ENCODE measurements at regions not wholly inside any gene's neighbourhood (a gene's known extent, or its start where the extent isn't known, plus 50 kb on each side); places are given as distances from the start of the nearest gene placed in this dataset.

DNA sequence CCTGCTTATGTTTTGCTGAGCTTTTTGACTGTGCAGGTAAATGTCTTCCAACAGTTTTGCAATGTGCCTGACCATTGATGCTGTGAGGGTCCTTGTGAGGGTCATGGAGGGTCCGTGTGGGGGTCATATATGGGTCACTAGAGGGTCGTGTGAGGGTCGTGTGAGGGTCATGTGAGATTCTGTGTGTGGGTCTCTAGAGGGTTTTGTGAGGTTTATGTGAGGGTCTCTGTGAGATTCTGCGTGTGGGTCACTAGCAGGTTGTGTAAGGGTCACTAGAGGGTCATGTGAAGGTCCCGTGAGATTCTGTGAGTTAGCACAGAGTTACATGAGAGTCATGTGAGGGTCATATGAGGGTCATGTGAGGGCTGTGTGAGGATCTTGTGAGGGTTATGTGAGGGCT lies 263.9 kb upstream of the B3GAT1 start:
- Histone ChIP-seq H3K36me3 (no peaks in the 10 kb centered on the region), H3K4me3 (no peak overlapping the region), H3K9me3 (replicated peaks) (no peaks in the 10 kb centered on the region), H3K27me3 (replicated peaks) (no peaks in the 10 kb centered on the region), H3K27ac (no peak overlapping the region), H3K4me1 (replicated peaks) (no peaks in the 10 kb centered on the region)
- no peak for DNase-seq (ENCODE audit: low read depth in 1 of 2, low spot score in 2 of 2)

DNA sequence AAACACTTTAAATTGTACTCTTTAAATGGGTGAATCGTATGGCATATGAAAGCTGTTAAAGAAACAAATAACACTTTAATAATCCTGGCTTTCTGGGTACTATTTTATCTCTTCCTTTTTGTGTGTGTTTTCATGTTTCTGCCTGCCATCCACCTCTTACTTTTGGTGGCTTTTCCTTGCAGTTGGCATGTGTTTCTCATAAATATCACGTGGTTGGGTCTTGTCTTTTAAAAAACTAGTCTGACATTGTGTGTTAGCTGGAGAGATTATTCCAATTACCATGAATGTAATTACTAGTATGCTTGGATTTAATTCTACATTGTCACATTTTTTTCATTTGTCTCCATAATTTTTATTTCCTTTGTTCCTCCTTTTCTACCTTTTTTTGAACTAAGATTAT lies 262.9 kb upstream of the B3GAT1 start:
- no peak overlapping the region for H3K27ac ChIP-seq
- no peak for DNase-seq (ENCODE audit: low read depth in 1 of 2, low spot score in 2 of 2)
- no peaks in the 10 kb centered on the region for H3K27me3 ChIP-seq (replicated peaks)
- H3K36me3 ChIP-seq, result no peaks in the 10 kb centered on the region
- H3K4me1 ChIP-seq (replicated peaks), result no peaks in the 10 kb centered on the region
- no peak overlapping the region for H3K4me3 ChIP-seq
- H3K9me3 ChIP-seq (replicated peaks), result no peaks in the 10 kb centered on the region

DNA sequence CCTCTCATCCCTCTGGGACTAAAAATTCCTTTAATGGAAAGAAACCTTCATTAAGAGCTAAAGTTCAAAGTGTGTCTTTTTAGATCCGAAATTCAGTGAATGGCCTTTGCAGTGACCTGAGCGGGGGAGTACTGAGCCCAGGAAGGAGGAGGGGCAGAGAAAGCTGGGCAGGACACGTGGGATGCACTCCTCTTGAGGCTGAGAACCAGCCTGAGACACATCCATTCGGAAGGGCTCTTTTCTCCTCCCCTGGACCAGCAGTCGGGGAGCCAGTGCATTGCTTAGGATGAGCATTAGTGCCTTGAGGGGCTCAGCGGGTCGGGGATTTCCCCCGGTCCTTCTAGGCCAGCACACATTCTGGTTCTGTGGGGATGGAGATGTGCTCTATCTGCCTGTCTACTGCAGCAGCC lies 258.9 kb upstream of the B3GAT1 start:
- no peaks in the 10 kb centered on the region for H3K9me3 ChIP-seq (replicated peaks)

DNA sequence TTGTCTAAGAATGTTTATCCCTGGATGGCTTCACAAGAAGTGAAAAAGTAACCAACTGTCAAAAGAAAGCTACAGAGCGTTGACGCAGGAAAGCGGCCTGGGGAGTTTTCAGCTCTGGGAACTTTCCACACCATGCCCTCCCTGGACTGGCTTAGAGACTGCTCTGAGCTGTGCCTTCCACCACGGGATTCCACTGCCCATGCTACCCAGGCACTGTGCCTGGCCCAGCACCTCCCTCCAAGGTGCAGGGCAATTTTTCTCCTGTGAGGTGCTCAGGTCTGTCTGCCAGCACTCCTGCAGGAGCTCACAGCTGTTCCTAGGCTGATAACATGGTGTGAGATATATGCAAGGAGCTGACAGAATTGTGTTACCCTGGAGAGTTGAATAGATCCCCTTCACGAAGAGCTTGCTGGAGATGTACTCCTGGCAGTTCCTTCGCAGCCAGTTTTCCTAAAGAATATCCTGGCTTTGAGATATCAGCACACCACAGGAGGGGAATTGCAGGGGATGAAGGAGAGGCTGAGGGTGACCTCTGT lies 258.3 kb upstream of the B3GAT1 start:
- no peaks in the 10 kb centered on the region for H3K36me3 ChIP-seq
- H3K4me3 ChIP-seq, result no peak overlapping the region
- DNase-seq (ENCODE audit: low read depth in 1 of 2, low spot score in 2 of 2), result no peak
- H3K27me3 ChIP-seq (replicated peaks), result no peaks in the 10 kb centered on the region
- H3K4me1 ChIP-seq (replicated peaks), result no peaks in the 10 kb centered on the region
- H3K9me3 ChIP-seq (replicated peaks), result no peaks in the 10 kb centered on the region
- H3K27ac ChIP-seq, result no peak overlapping the region

More for the DNA sequence above, 258.9 kb upstream of the B3GAT1 start:
- Histone ChIP-seq H3K4me1 (replicated peaks) (no peaks in the 10 kb centered on the region), H3K27me3 (replicated peaks) (no peaks in the 10 kb centered on the region), H3K36me3 (no peaks in the 10 kb centered on the region), H3K27ac (no peak overlapping the region), H3K4me3 (no peak overlapping the region)
- DNase-seq (ENCODE audit: low read depth in 1 of 2, low spot score in 2 of 2), result no peak

DNA sequence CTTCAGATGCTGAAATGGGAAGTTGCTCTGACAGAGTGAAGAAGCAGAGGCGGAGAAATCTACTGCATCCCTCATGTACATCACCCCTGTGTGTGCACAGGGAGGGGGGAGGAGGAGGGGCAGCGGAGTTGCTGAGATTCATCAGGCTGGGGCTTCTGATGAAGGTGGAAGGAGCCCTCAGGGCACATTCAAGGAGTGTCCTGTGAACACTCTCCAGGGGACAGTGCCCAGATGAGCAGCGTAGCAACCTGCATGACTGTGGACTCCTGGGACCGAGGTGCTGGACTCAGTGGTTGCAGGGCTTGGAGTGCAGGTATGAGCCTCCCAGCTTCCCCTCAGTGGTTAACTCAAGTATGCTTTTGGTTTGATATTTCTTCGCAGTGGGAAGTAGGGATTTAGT lies 257.8 kb upstream of the B3GAT1 start:
- no peak overlapping the region for H3K27ac ChIP-seq
- no peak overlapping the region for H3K4me3 ChIP-seq
- H3K9me3 ChIP-seq (replicated peaks), result no peaks in the 10 kb centered on the region
- no peak for DNase-seq (ENCODE audit: low read depth in 1 of 2, low spot score in 2 of 2)
- no peaks in the 10 kb centered on the region for H3K4me1 ChIP-seq (replicated peaks)
- no peaks in the 10 kb centered on the region for H3K27me3 ChIP-seq (replicated peaks)
- H3K36me3 ChIP-seq, result no peaks in the 10 kb centered on the region

DNA sequence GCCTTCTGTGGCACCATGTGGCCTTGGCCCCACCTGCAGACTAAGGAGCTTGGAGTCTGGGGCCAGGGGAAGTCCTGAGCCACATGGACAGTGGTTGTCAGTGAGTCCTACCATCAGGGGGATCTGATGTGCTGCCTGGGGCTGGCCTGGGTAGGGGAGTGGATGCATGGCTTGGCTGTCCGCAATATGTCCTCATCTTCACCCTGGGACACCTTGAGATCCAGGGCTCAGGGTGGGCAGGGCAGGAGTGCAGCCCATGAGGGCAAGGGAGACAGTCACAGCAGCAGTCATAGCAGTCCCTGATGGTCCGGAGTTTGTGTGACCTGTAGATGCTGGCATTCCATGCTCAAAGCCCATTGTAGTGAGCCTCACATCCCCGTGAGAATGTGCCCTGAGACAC lies 256.8 kb upstream of the B3GAT1 start:
- no peaks in the 10 kb centered on the region for H3K4me1 ChIP-seq (replicated peaks)
- H3K9me3 ChIP-seq (replicated peaks), result no peaks in the 10 kb centered on the region
- no peak overlapping the region for H3K4me3 ChIP-seq
- H3K36me3 ChIP-seq, result no peaks in the 10 kb centered on the region
- no peak for DNase-seq (ENCODE audit: low read depth in 1 of 2, low spot score in 2 of 2)
- no peaks in the 10 kb centered on the region for H3K27me3 ChIP-seq (replicated peaks)
- H3K27ac ChIP-seq, result no peak overlapping the region

DNA sequence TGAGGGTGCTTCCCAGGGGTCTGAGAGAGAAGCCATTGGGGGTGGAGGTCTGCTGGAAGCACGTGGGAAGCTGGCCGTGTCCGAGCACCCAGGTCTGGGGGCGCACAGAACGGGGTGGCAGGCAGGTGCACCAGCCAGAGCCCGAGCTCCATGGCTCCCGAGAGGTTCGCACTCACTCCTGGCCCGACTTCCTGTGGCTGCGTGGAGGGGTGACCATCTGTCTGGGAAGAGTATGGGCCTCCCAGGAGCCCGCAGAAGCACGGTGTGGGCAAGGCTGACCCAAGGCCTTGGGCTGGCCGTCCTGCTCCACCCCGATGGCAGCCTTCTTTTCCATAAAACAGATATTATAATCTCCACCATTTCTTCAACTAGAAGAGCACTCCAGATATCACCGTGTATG lies 256.0 kb upstream of the B3GAT1 start:
- Histone ChIP-seq H3K36me3 (no peaks in the 10 kb centered on the region), H3K27ac (no peak overlapping the region), H3K27me3 (replicated peaks) (no peaks in the 10 kb centered on the region), H3K4me1 (replicated peaks) (no peaks in the 10 kb centered on the region), H3K4me3 (no peak overlapping the region), H3K9me3 (replicated peaks) (no peaks in the 10 kb centered on the region)
- DNase-seq (ENCODE audit: low read depth in 1 of 2, low spot score in 2 of 2), result no peak

DNA sequence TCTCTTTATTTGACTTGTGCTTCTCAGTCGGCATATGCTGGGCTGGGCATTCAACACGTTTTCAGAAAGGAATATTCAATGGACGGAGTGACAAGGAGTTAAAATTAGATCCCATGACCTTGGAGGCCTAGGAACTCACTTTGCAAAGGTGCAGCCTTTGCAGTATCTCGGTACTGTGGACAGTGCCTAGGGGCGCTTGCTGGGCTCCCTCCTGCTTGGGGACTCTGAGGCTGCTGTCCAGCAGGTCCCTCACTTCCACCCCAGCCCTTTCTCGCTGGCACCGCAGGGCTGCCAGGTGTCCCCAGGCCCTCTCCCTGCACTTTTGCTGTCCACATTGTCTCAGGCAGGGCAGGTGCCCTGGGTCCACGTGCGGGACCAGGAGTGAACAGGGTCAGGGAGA lies 255.5 kb upstream of the B3GAT1 start:
- Histone ChIP-seq H3K36me3 (no peaks in the 10 kb centered on the region), H3K4me3 (no peak overlapping the region), H3K27ac (no peak overlapping the region), H3K9me3 (replicated peaks) (no peaks in the 10 kb centered on the region), H3K27me3 (replicated peaks) (no peaks in the 10 kb centered on the region), H3K4me1 (replicated peaks) (no peaks in the 10 kb centered on the region)
- DNase-seq (ENCODE audit: low read depth in 1 of 2, low spot score in 2 of 2), result no peak

DNA sequence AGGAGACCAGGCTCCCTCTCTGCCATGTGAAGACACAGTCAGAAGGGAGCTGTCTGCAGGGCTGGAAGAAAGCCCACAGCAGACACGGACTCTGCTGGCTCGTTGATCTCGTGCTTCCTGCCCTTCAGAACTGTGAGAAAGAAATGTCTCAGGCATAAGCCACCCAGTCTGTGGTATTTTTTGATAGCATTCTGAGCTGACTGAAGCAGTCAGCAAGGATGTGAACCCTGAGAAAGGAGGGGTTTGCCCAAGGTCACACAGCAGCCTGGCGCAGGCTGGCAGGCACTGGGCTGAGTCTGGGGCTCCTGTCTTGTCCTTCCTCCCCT lies 255.1 kb upstream of the B3GAT1 start:
- Histone ChIP-seq H3K27ac (no peak overlapping the region), H3K4me3 (no peak overlapping the region), H3K4me1 (replicated peaks) (no peaks in the 10 kb centered on the region), H3K36me3 (no peaks in the 10 kb centered on the region), H3K9me3 (replicated peaks) (no peaks in the 10 kb centered on the region), H3K27me3 (replicated peaks) (no peaks in the 10 kb centered on the region)
- no peak for DNase-seq (ENCODE audit: low read depth in 1 of 2, low spot score in 2 of 2)

DNA sequence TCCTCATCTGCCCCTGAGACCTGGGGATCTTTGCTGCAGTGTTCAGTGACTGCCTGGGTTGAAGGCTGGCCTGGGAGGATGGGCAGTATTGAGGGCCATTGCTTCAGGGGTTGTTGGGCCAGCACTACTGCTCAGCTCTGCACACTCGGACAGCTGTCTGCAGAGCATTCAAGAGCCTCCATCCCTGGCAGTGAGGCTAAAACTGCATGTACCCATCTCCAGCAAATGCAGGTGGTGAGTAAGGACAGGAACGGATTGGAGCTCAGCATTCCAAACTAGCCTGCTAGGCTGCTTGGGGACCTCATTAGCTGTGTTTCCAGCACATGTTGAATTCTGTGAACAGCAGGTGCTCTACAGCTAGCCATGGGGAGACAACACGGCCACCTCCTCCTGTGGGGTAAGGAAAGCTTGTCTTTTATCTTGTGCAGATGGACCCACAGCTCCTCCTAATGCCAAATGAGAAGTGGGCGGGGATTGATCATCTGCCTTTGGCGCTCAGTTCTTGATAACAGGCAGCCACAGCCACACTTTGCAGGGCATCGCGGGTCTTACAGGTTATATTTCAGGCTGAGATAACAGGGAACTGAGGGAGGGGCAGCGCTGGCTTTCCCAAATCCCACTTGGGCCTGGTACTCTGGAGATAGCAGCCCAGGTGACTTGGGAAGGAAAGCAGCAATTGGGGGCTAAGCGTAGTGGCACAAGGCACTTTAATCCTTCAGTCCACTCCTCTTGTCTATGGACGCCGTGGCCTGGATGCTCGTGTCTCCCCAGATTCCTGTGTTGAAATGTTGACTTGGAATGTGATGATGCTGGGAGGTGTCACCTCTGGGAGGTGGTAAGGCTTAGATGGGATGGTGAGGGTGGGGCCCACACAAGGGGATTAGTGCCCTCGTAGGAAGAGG lies 254.5 kb upstream of the B3GAT1 start:
- H3K27ac ChIP-seq, result no peak overlapping the region
- H3K9me3 ChIP-seq (replicated peaks), result no peaks in the 10 kb centered on the region
- H3K36me3 ChIP-seq, result no peaks in the 10 kb centered on the region
- H3K4me1 ChIP-seq (replicated peaks), result no peaks in the 10 kb centered on the region
- no peak overlapping the region for H3K4me3 ChIP-seq
- no peak for DNase-seq (ENCODE audit: low read depth in 1 of 2, low spot score in 2 of 2)
- H3K27me3 ChIP-seq (replicated peaks), result no peaks in the 10 kb centered on the region

DNA sequence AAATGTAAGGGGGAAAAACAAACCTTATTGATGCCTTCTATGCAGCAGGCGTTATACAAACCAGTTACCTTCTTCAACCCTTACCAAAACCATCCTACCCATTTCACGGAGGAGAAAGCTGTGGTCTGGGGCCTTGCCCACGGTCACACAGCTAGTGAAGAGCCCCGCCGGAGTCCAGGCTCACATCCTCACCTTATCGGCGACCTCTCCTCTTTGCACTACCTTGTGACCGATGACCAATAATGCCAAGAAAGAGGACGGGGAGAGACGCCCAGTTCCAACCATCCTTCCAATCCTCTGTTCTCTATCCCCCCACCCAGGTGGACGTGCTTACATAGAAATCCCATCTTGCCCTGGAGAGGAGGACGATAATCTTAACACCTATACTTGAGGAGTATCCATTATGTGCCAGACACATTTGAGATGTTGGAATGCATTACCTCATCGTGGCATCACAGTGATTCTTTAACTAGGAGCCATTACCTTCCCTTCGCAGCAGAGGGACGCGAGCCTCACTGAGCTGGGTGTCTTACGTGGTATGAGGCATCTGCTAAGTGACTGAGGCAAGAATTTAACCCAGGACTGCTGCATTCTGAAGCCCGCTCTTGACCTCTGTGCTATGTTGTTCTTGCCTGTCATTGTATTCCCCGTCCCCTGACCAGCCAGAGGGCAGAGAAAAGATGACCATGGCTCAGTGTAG lies 253.7 kb upstream of the B3GAT1 start:
- no peak for DNase-seq (ENCODE audit: low read depth in 1 of 2, low spot score in 2 of 2)
- no peaks in the 10 kb centered on the region for H3K27me3 ChIP-seq (replicated peaks)
- no peak overlapping the region for H3K27ac ChIP-seq
- H3K4me3 ChIP-seq, result no peak overlapping the region
- H3K9me3 ChIP-seq (replicated peaks), result no peaks in the 10 kb centered on the region
- no peaks in the 10 kb centered on the region for H3K4me1 ChIP-seq (replicated peaks)
- H3K36me3 ChIP-seq, result no peaks in the 10 kb centered on the region

DNA sequence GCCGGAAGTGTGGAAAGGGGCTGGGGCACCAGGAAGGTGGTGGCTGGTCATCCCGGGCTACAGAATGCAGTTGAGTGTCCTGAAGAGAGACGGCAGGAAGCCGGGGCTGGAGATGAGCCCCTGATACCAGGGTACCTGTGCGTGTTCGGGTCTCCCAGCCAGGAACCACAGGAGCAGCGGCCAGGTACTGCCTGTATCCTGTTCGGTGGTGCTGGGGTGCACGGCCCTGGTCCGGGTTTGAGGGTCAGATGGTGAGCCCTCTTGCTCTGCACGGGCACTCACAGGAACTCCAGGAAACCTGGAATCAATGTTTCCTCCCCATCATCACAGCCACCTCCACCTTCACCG lies 253.1 kb upstream of the B3GAT1 start:
- Histone ChIP-seq H3K4me1 (replicated peaks) (no peaks in the 10 kb centered on the region), H3K9me3 (replicated peaks) (no peaks in the 10 kb centered on the region), H3K27ac (no peak overlapping the region), H3K36me3 (no peaks in the 10 kb centered on the region), H3K4me3 (no peak overlapping the region), H3K27me3 (replicated peaks) (no peaks in the 10 kb centered on the region)
- DNase-seq (ENCODE audit: low read depth in 1 of 2, low spot score in 2 of 2), result no peak

DNA sequence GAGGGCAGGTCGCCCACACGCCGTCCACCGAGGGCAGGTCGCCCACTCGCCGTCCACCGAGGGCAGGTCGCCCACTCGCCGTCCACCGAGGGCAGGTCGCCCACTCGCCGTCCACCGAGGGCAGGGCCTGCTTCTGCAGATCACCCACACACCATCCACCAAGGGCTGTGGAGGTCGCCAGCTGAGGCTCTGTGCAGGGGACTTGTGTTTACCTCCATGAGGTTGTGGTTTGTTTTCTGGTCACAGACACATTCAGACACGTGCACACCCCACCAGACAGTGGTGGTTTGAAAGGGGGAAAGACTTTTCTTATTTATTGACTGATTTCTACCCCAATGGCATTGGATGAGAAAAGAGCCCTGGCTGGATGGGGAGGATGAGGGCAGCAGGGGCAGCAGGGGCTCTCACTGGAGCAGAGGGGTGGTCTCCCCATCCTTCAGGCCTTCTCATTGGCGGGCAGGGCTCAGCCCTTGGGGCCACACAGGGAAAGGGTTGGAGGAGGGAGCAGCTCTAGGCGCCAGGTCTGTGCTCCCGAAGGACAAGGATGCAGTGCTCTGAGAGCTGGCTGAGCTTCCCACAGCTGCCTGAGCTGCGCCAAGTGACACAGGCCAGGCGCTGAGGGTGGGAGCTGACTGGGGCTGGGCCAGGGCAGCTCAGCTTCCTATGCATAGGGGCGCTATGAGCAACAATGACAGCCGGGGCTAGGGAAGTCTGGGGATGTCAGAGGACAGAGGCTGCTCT lies 252.6 kb upstream of the B3GAT1 start:
- no peaks in the 10 kb centered on the region for H3K27me3 ChIP-seq (replicated peaks)
- no peak overlapping the region for H3K4me3 ChIP-seq
- DNase-seq (ENCODE audit: low read depth in 1 of 2, low spot score in 2 of 2), result no peak
- H3K27ac ChIP-seq, result no peak overlapping the region
- no peaks in the 10 kb centered on the region for H3K36me3 ChIP-seq
- H3K4me1 ChIP-seq (replicated peaks), result no peaks in the 10 kb centered on the region
- no peaks in the 10 kb centered on the region for H3K9me3 ChIP-seq (replicated peaks)
